Muscle layer of duodenum (tissue), 2 donors: ENCODE measurements at regions not wholly inside any gene's neighbourhood (a gene's known extent, or its start where the extent isn't known, plus 50 kb on each side); places are given as distances from the start of the nearest gene placed in this dataset.

Experiments used
- H3K27ac ChIP-seq: one replicate; pipeline ENCODE4 v1.7.0; 2013; ENCODE audit warnings: mild to moderate bottlenecking, low read length
- H3K27me3 ChIP-seq: one replicate; pipeline ENCODE4 v1.7.0; 2013; ENCODE audit warnings: low read depth, mild to moderate bottlenecking, control low read depth, low read length
- H3K36me3 ChIP-seq, 2 donors: one replicate each; pipeline ENCODE4 v1.7.0; 2013; ENCODE audit warnings: low read length in 2 of 2, control low read depth in 1 of 2, mild to moderate bottlenecking in 1 of 2; ENCODE audit not compliant: insufficient read depth in 2 of 2, control insufficient read depth in 1 of 2
- H3K4me1 ChIP-seq, 2 donors: one replicate each; pipeline ENCODE4 v1.7.0; 2013; ENCODE audit warnings: low read length in 2 of 2, mild to moderate bottlenecking in 2 of 2, control low read depth in 1 of 2, moderate library complexity in 1 of 2; ENCODE audit not compliant: insufficient read depth in 2 of 2, control insufficient read depth in 1 of 2
- H3K4me3 ChIP-seq, 2 donors: one replicate each; pipeline ENCODE4 v1.7.0; 2013; ENCODE audit warnings: low read length in 2 of 2, low read depth in 1 of 2, mild to moderate bottlenecking in 1 of 2
- H3K9me3 ChIP-seq, 2 donors: one replicate each; pipeline ENCODE4 v1.7.0; 2013; ENCODE audit warnings: low read length in 2 of 2, control low read depth in 1 of 2, mild to moderate bottlenecking in 1 of 2; ENCODE audit not compliant: control insufficient read depth in 1 of 2
- donor health status: healthy.

DNA sequence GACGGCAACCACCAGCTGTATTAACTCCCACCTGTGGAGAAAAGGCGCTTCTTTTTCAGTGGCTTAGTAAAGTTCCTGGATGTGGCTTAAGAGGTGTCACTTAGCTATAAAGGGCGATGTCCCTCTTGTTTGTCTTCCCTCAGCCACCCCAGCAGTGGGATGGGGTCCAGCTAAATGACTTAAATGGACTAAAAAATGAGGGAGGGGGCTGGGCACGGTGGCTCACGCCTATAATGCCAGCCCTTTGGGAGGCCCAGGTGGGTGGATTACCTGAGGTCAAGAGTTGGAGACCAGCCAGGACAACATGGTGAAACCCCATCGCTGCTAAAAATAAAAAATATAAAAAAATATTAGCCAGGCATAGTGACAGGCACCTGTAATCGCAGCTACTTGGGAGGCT lies 667.5 kb upstream of the RBFOX1 start:
- Histone ChIP-seq H3K4me1 (no peaks in the 10 kb centered on the region), H3K9me3 (no peaks in the 10 kb centered on the region), H3K36me3 (no peaks in the 10 kb centered on the region), H3K27me3 (no peaks in the 10 kb centered on the region), H3K27ac (no peak overlapping the region), H3K4me3 (no peak overlapping the region)

DNA sequence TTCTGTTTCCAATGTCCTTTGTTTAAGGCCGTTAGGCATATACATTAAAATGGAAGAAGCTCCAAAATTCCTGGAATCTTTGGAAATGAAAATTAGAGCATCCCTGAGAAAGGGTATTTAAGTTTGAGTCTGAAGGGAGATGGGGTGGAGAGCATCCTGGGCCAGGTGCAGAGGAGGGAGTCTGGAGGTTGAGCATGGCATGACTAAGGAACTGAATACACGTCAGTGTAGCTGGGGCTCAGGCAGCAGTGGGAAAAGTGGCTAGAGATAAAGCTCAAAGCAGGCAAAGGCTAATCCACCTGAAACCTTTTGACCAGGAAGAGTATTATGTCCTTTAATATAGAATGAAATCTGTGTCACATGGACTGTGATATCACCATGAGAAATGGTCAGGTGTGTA lies 669.0 kb upstream of the RBFOX1 start:
- Histone ChIP-seq H3K36me3 (no peaks in the 10 kb centered on the region), H3K27ac (no peak overlapping the region), H3K4me3 (no peak overlapping the region), H3K9me3 (no peaks in the 10 kb centered on the region), H3K27me3 (no peaks in the 10 kb centered on the region), H3K4me1 (no peaks in the 10 kb centered on the region)

DNA sequence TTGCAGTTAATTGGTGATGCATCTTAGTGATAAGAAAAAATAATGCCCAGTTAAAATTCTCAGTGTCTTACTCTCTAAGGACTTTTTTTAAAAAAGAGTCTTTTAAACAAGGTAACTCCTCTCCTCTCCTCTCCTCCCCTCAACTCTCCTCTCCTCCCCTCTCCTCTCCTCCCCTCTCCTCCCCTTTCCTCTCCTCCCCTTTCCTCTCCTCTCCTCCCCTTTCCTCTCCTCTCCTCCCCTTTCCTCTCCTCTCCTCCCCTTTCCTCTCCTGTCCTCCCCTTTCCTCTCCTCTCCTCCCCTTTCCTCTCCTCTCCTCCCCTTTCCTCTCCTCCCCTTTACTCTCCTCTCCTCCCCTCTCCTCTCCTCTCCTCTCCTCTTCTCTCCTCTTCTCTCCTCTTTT lies 675.9 kb upstream of the RBFOX1 start:
- Histone ChIP-seq H3K4me3 (no peak overlapping the region), H3K4me1 (no peaks in the 10 kb centered on the region), H3K9me3 (no peaks in the 10 kb centered on the region), H3K36me3 (no peaks in the 10 kb centered on the region), H3K27ac (no peak overlapping the region), H3K27me3 (no peaks in the 10 kb centered on the region)

DNA sequence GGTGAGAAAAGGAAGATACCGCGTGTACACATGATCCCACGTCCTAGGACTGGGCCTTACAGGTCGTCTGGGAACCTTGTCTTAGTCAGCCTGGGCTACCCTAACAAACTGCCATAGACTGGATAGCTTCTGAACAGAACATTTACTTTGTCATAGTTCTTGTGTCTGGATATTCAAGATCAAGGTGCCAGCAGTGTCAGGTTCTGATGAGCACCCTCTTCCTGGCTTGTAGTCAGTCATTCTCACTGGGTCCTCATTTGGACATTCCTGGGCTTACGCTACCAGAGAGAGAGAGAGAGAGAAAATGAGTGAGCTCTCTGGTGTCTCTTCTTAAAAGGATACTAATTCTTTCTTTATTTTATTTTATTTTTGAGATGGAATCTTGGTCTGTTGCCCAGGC lies 685.8 kb upstream of the RBFOX1 start:
- Histone ChIP-seq H3K4me1 (no peaks in the 10 kb centered on the region), H3K4me3 (no peak overlapping the region), H3K36me3 (no peaks in the 10 kb centered on the region), H3K27ac (no peak overlapping the region), H3K27me3 (no peaks in the 10 kb centered on the region), H3K9me3 (no peaks in the 10 kb centered on the region)

DNA sequence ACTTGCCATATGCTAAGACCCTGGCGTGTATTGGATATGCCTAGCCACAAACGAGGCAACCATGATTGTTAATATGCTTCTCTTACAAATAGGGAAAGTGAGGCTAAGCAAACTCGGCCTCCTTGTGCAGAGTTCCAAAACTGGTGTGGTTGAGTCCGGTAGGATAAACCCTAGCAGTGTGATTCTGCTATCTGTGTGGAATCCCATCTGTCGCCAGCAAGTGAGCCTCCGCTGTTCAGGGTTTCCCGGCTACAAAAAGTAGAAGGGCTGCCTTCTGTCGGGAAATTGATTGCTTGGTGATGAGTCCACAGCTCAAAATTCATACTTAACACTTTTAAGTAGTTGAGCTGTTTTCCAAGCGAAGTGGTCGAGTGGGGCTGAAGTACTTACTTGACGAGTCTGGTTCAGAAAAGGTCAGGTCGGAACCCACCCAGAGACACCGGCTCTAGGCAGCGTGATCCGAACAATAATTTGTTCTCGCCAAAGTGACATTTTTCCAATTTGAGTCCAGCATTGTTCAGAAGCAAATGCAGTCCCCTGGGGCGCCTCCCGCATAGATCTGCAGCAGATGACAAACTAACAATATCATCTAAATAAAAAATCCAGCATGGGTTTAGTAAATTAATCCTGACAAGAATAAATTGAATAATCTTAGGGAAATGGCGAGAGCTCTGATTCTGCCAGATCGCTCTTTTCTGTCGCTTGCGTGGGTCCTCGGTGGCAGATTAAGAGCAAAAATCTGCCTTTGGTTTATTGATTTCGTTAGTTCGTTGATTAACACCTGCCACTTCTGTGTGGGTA lies 686.7 kb upstream of the RBFOX1 start:
- Histone ChIP-seq H3K27ac (no peak overlapping the region), H3K4me3 (no peak overlapping the region), H3K36me3 (no peaks in the 10 kb centered on the region), H3K9me3 (no peaks in the 10 kb centered on the region), H3K27me3 (no peaks in the 10 kb centered on the region), H3K4me1 (no peaks in the 10 kb centered on the region)

DNA sequence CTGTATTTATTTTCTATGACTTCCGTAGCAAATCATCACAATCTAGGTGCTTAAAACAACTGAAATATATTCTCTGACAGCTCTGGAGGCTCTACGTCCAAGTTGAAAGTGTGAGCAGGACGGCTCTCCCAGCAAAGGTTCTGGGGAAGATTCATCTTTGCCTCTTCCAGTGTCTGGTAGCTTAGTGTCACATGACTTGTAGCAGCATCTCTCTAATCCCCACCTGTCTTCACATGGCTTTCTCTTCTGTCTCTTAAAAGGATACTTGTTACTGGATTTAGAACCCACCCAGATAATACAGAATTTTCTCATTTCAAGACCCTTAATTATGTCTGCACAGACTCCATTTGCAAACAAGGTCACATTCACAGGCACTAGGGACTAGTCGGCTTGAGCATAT lies 687.7 kb upstream of the RBFOX1 start:
- no peak overlapping the region for H3K4me3 ChIP-seq
- H3K27me3 ChIP-seq = no peaks in the 10 kb centered on the region
- H3K9me3 ChIP-seq = no peaks in the 10 kb centered on the region
- no peaks in the 10 kb centered on the region for H3K4me1 ChIP-seq
- H3K27ac ChIP-seq = no peak overlapping the region
- H3K36me3 ChIP-seq = no peaks in the 10 kb centered on the region

DNA sequence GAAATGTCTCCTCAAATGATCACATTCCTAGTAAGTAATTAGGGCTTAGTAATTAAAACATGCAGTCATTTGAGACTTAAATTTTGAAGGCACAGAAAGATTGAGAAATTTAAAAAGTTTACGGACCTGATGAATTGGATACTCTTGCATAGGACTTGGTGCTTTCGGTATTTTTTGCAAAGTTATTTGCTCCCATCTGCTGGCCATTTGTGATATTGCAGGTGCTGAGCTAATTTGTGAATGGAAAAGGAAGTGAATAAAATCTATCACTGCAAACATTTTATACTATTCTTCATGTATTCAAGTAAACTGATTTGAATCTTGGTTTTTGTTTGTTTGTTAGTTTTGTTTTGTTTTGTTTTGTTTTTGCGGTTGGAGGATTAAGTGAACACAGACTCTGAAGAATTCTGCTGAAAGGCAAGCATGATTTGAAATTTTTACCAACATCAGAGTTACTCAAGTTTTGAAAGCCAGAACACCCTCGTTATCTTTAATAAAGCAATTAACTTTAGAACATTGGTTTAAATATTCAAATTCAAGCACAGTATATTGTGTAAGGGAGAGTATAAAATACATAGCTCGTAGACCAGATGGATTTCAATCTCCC lies 689.5 kb upstream of the RBFOX1 start:
- no peak overlapping the region for H3K27ac ChIP-seq
- no peaks in the 10 kb centered on the region for H3K4me1 ChIP-seq
- H3K36me3 ChIP-seq = no peaks in the 10 kb centered on the region
- no peaks in the 10 kb centered on the region for H3K27me3 ChIP-seq
- H3K9me3 ChIP-seq = no peaks in the 10 kb centered on the region
- no peak overlapping the region for H3K4me3 ChIP-seq

DNA sequence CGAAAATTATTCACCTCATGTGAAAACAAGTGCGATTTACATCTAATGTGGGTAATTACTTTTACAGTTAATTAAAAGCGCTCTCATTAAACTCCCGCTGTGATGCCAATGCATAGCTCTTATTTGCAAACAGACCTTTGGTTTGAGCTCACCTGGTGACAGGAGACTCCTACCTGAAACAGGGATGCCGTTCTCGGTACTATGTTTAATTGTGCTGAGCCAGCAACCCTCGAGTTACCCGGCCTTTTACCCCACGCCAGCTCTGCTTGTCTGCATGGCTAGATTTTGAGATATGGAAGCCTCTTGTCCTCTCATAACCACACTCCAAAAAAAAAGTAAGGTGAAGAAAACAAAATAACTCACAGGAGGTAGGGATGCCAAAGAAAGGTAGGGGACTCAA lies 690.4 kb upstream of the RBFOX1 start:
- Histone ChIP-seq H3K27ac (no peak overlapping the region), H3K27me3 (no peaks in the 10 kb centered on the region), H3K4me1 (no peaks in the 10 kb centered on the region), H3K36me3 (no peaks in the 10 kb centered on the region), H3K4me3 (no peak overlapping the region), H3K9me3 (no peaks in the 10 kb centered on the region)

DNA sequence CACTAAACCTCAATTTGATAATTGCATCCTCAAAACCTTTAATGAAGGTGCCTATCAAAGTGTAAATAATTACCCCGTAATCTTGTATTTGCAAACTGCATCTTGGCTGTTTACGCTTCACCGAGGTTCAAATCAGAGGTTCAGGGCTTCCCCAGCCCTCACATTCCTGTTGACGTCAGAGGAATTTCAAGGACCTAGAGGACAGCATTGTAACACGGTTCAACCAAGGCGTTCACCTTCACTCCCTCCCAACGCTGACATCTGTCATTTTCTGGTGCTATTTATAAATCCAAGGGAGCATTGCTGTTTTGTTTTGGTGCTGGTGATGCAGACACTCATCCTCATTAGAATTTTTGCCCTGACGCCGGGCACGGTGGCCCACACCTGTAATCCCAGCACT lies 691.6 kb upstream of the RBFOX1 start:
- H3K27ac ChIP-seq = no peak overlapping the region
- H3K4me3 ChIP-seq = no peak overlapping the region
- H3K4me1 ChIP-seq = no peaks in the 10 kb centered on the region
- no peaks in the 10 kb centered on the region for H3K36me3 ChIP-seq
- H3K27me3 ChIP-seq = no peaks in the 10 kb centered on the region
- H3K9me3 ChIP-seq = no peaks in the 10 kb centered on the region

DNA sequence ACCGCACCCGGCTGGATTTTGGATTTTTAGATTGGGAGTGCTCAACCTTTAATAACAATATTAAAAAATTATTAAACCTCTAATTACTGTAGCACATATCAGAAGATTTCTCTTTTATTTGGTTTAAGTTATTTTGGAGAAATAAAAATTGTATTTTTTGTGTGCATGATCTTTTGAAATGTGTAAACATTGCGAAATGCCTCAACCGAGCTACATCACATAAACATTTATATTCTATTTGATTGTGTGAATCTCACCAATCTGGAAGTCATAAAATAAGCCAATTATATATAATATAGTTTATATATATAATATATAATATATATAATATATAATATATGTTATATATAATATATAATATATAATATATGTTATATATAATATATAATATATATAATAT lies 696.2 kb upstream of the RBFOX1 start:
- no peaks in the 10 kb centered on the region for H3K9me3 ChIP-seq
- H3K36me3 ChIP-seq = no peaks in the 10 kb centered on the region
- no peaks in the 10 kb centered on the region for H3K4me1 ChIP-seq
- H3K4me3 ChIP-seq = no peak overlapping the region
- no peak overlapping the region for H3K27ac ChIP-seq
- H3K27me3 ChIP-seq = no peaks in the 10 kb centered on the region

DNA sequence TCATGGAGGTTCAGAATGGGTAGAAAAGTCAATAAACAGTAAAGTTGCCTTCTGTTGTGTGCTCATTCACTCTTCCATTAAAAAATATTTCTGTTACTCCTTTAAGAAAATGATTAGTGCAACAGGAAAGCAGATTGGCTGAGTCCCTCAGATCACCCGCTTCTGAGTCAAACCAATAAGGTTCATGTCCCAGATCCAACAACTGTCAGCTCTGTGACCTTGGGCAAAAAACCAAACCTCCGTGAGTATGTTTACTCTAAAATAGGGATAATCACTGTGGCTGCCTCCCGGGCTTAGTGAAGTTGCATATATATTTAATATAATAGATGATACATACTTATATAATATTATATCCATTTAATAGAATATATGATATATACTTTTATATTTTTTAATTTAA lies 698.5 kb upstream of the RBFOX1 start:
- Histone ChIP-seq H3K27me3 (no peaks in the 10 kb centered on the region), H3K4me1 (no peaks in the 10 kb centered on the region), H3K4me3 (no peak overlapping the region), H3K27ac (no peak overlapping the region), H3K36me3 (no peaks in the 10 kb centered on the region), H3K9me3 (no peaks in the 10 kb centered on the region)

DNA sequence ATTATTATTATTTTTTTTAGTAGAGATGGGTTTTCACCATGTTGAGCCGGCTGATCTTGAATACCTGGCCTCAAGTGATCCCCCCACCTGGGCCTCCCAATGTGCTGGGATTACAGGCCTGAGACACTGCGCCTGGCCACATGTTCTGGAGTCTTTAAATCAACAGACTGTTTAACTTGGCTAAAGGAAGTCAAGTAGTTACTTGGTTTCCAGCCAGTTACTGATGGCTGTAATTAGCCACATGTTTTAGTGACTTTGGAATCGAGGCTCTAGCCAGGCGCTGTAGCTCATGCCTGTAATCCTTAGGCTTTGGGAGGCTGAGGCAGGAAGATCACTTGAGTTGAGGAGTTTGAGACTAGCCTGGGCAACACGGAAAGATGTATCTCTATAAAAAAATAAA lies 699.2 kb upstream of the RBFOX1 start:
- H3K27ac ChIP-seq = no peak overlapping the region
- no peaks in the 10 kb centered on the region for H3K27me3 ChIP-seq

More for the DNA sequence above, 699.2 kb upstream of the RBFOX1 start:
- H3K36me3 ChIP-seq = no peaks in the 10 kb centered on the region
- H3K4me3 ChIP-seq = no peak overlapping the region
- H3K4me1 ChIP-seq = no peaks in the 10 kb centered on the region
- H3K9me3 ChIP-seq = no peaks in the 10 kb centered on the region
